Nucleus accumbens (tissue), 56 donors: ENCODE measurements at regions not wholly inside any gene's neighbourhood (a gene's known extent, or its start where the extent isn't known, plus 50 kb on each side); places are given as distances from the start of the nearest gene placed in this dataset.
"Not testable (repeated sequence)": the region's sequence is repeated elsewhere in the genome, so short reads cannot be mapped to it uniquely, and the experiment has no call there.

Experiments
- DNase-seq, 56 donors: peaks; one replicate each; lab custom pipeline; 2025; lab: John Stamatoyannopoulos, UW

GRCh38 chrY:7433817-7434809, 522.6 kb upstream of the AMELY start:
- DNase-seq: no peak

DNA sequence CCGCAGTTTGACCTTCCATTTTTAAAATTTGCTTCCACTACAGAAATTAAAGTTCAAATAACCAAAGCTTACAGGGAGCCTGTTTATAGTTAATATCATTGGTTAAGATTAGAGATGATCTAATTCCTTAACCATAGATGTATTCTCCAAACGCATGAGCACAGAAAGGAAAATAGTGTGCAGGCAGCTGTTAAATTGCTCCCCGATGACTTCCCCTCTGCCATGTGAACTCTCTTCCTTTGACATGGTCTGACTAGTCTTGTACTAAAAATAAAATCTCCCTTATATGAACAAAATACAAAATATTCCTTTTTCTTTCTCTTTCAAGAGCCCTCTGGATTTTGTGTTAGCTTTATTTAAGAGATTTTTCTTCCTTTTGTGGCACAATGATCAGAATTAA, 507.6 kb upstream of the AMELY start:
- DNase-seq: no peak

- no peak for DNase-seq
Measured at GRCh38 chrY:7417946-7418345, 506.4 kb upstream of the AMELY start.

DNA sequence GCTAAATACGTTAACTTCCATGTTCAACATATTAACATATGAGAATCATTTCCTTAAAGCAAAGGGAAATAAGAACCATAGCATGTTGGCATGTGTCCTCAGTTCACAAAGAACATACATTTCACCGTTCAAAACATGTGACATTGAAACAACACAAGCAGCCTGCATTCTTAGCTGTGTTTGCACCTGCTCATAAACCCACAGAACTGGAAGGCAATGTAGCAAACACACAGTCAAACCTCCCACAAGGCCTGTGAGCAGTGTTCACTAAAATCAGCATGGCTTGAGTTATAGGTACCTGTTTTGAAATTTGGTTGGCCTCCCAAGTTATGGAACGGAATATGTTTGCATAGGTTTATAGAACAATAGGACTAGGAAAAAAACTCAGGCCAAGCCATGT, 504.9 kb upstream of the AMELY start:
- no peak for DNase-seq

DNA sequence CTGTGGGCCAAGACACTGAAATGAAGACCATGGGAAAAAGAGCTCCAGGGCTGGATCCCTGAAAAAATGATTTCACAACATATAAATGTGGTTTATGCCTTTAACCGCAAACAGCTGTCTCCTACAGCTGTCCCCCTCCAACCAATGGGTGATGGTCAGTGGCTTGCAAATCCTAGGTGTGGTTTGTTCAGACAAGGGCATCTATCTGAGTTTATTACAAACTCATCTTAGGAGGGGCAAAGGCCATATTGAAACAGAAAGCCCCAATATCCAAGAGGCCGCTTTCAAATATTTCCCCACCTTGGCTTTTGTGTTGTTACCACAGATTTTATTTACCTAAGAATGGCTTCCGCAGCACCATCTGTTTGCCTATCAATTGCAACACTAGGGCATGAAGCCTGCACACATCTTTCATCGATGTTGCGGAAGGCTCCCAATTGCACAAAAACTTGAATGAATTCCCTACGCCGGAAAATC, 503.6 kb upstream of the AMELY start:
- no peak for DNase-seq

GRCh38 chrY:7390056-7390455, 478.5 kb upstream of the AMELY start:
- no peak for DNase-seq

- DNase-seq: no peak
Measured at GRCh38 chrY:7382988-7383387, 471.4 kb upstream of the AMELY start.

DNA sequence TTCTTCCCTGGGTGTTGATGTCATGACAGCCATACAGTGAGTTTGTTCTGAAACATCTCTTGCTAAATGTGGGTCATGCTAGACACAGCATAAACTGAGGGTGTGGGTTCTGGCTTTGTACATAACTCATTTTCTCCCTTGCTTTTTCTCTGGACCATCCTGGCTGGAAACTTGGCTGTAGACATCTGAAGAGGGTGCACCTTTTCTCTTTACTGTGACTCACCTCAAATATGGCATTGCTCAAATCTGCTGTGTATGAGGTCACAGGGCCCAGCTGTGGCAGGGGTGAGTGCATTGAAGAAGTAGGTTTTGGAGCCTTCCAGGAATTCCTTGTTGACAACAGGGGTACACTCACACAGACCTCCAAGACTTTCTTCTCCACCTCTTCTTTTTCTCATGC, 465.5 kb upstream of the AMELY start:
- DNase-seq: no peak

DNA sequence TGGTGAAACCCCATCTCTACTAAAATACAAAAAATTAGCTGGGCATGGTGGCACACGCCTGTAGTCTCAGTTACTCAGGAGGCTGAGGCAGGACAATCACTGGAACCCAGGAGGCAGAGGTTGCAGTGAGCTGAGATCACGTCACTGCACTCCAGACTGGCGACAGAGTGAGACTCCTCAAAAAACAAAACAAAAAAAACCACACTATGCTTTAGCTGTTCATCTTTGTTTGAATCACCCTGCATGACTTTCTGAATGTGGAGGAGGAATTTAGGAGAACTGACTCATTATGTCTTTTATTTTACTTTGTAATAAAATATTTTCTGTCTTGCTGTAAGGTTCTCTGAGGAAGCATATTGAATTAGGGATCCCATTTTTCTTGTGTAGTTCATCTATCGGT, 462.9 kb upstream of the AMELY start:
- DNase-seq: peak in 1 of 56 donors; percentile 0

DNA sequence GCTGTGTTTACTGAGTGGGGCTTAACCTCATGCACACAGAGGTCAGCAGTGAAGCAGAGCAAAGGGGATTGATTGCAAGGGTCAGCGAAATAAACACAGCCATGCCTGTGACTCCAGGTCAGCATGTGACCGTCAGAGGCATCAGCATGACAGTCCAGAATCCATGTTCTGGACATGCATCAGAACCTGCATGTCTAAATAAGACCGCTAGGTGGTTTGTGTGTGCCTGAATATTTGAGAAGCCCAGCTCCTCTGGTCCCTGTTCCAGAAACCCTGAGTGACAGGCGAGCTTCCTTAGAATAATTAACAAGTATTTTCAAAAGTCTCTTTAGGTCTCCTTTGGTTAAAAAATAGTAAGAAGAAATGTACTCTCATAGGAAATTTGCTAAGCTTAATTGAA, 460.4 kb upstream of the AMELY start:
- DNase-seq: not testable (repeated sequence)

- DNase-seq: not testable (repeated sequence)
Measured at GRCh38 chrY:7371026-7371425, 459.5 kb upstream of the AMELY start.

- DNase-seq: no peak
Measured at GRCh38 chrY:7359520-7359919, 448.0 kb upstream of the AMELY start.

GRCh38 chrY:7358103-7358752, 446.7 kb upstream of the AMELY start:
- no peak for DNase-seq

- not testable (repeated sequence) for DNase-seq
Measured at GRCh38 chrY:7355891-7356290, 444.3 kb upstream of the AMELY start.

- DNase-seq: peak in 19 of 56 donors; percentile 0 to 64 (median 0)
Measured at GRCh38 chrY:7344661-7345060, 433.1 kb upstream of the AMELY start.

- DNase-seq: no peak
Measured at GRCh38 chrY:7343261-7343660, 431.7 kb upstream of the AMELY start.

DNA sequence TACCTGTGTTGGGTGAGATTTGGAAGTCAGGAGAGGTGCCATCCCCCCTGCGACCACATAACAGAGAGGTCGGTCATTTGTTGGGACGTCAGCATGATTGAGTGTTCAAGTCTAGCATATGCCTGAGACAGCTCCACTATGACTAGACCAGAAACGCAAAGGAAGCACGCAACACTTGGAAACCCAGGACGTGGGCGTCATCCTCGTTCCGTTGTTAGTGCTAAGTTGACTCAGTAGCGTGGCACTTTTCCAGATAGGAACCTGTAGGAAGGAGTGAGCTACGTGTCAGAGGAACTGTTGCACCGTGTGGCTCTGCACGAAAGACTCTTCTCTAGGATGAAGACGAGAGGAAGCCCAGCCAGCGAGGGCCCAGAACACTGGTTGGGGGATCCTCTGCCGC, 431.2 kb upstream of the AMELY start:
- DNase-seq: peak in 13 of 56 donors; percentile 0 to 21 (median 1)

GRCh38 chrY:7339391-7340087, 428.0 kb upstream of the AMELY start:
- no peak for DNase-seq

DNA sequence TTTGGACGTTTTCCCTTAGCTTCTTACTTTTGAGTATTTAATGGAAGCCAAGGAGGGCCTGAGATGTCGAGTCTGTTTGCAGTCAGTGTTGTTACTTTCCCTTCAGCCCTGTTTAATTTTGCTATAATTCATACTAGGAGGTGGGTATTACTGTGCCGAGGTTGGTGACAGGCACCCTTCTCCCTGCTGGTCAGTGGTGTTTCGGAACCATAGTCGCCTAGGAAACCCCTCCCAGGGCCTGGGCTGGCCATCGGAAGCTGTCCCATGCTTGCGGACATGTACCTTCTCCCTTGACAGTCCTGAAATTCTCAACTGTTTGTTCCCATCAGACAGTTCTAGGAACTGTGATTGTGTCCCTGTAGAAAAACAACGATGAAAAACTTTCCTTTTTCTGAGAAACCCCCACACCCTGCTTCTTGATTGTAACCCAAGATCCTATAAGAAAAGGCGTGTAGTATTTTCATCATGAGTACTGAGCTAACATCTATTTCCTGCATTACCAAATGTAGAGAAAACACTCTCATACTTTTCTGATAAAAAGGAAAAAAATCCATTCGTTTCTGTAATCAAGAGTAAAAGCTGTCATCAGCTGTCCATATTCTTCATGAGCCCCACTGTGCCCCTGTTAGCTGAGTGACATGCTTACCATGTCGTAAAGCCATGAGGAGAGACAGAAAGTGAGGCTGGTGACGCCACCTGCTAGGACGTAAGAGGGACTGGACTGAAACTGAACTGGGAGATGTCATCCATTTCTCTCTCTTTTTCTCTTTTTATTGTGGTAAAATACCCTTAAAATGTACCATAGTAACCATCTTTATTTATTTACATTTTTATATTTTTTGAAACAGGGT, 424.7 kb upstream of the AMELY start:
- no peak for DNase-seq

GRCh38 chrY:7334449-7334848, 422.9 kb upstream of the AMELY start:
- no peak for DNase-seq
